HEK293 (cell line): ENCODE measurements at regions not wholly inside any gene's neighbourhood (a gene's known extent, or its start where the extent isn't known, plus 50 kb on each side); places are given as distances from the start of the nearest gene placed in this dataset.

Experiments
- KLF9 ChIP-seq: fragments of 450-650 bp; formaldehyde crosslinking; IDR thresholded peaks from 2 replicates; pipeline ENCODE4 v1.5.1; 2016; ENCODE audit warnings: missing biosample characterization, missing genetic modification characterization, low read depth
- SETDB1 ChIP-seq: IDR thresholded peaks from one replicate; pipeline ENCODE4 v1.6.1; 2017; ENCODE audit warnings: mild to moderate bottlenecking, low read length, moderate library complexity, mixed read lengths; ENCODE audit not compliant: insufficient read length
- SP2 ChIP-seq: fragments of 450-650 bp; formaldehyde crosslinking; IDR thresholded peaks from 2 replicates; pipeline ENCODE4 v1.5.1; 2016; ENCODE audit warnings: missing biosample characterization, missing genetic modification characterization
- ZFP69B ChIP-seq: fragments of 450-650 bp; formaldehyde crosslinking; IDR thresholded peaks from 2 replicates; pipeline ENCODE4 v1.5.1; 2016; ENCODE audit warnings: missing biosample characterization, missing genetic modification characterization
- ZNF132 ChIP-seq: fragments of 450-650 bp; formaldehyde crosslinking; IDR thresholded peaks from 2 replicates; pipeline ENCODE4 v1.5.1; 2017; ENCODE audit warnings: missing biosample characterization, missing genetic modification characterization, borderline replicate concordance
- ZNF184 ChIP-seq: fragments of 450-650 bp; IDR thresholded peaks from 2 replicates; pipeline ENCODE4 v1.5.1; 2018; ENCODE audit warnings: missing biosample characterization, mild to moderate bottlenecking, missing genetic modification characterization
- ZNF354C ChIP-seq: fragments of 450-650 bp; formaldehyde crosslinking; IDR thresholded peaks from 2 replicates; pipeline ENCODE4 v1.5.1; 2016; ENCODE audit warnings: missing biosample characterization, missing genetic modification characterization, low read depth, borderline replicate concordance
- ZNF473 ChIP-seq: fragments of 450-650 bp; formaldehyde crosslinking; IDR thresholded peaks from 2 replicates; pipeline ENCODE4 v1.5.1; 2017; ENCODE audit warnings: missing biosample characterization, missing genetic modification characterization
- ZNF48 ChIP-seq: fragments of 450-650 bp; formaldehyde crosslinking; IDR thresholded peaks from 2 replicates; pipeline ENCODE4 v1.5.1; 2016; ENCODE audit warnings: missing biosample characterization, missing genetic modification characterization
- ZNF544 ChIP-seq: fragments of 450-650 bp; formaldehyde crosslinking; IDR thresholded peaks from 2 replicates; pipeline ENCODE4 v1.5.0; 2017; ENCODE audit warnings: missing biosample characterization, missing genetic modification characterization
- ZNF791 ChIP-seq: fragments of 450-650 bp; formaldehyde crosslinking; IDR thresholded peaks from 2 replicates; pipeline ENCODE4 v1.5.1; 2016; ENCODE audit warnings: missing biosample characterization, missing genetic modification characterization
- ZNF830 ChIP-seq: fragments of 450-650 bp; IDR thresholded peaks from 2 replicates; pipeline ENCODE4 v1.5.0; 2018; ENCODE audit warnings: missing biosample characterization, missing genetic modification characterization, low read depth, mild to moderate bottlenecking, moderate library complexity
- TF ChIP-seq, protein P1 (sequence below): fragments of 450-650 bp; formaldehyde crosslinking; IDR thresholded peaks from 2 replicates; pipeline ENCODE4 v1.5.1; 2016; ENCODE audit warnings: missing biosample characterization, missing genetic modification characterization
- TF ChIP-seq, protein P2 (sequence below): fragments of 450-650 bp; formaldehyde crosslinking; conservative IDR thresholded peaks from 2 replicates; pipeline ENCODE4 v1.5.1; 2016; ENCODE audit warnings: low read depth, missing biosample characterization, missing genetic modification characterization

- TF ChIP-seq, protein P1, sequence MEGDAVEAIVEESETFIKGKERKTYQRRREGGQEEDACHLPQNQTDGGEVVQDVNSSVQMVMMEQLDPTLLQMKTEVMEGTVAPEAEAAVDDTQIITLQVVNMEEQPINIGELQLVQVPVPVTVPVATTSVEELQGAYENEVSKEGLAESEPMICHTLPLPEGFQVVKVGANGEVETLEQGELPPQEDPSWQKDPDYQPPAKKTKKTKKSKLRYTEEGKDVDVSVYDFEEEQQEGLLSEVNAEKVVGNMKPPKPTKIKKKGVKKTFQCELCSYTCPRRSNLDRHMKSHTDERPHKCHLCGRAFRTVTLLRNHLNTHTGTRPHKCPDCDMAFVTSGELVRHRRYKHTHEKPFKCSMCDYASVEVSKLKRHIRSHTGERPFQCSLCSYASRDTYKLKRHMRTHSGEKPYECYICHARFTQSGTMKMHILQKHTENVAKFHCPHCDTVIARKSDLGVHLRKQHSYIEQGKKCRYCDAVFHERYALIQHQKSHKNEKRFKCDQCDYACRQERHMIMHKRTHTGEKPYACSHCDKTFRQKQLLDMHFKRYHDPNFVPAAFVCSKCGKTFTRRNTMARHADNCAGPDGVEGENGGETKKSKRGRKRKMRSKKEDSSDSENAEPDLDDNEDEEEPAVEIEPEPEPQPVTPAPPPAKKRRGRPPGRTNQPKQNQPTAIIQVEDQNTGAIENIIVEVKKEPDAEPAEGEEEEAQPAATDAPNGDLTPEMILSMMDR (tag by site-specific recombination): no peak
- TF ChIP-seq ZNF544 (tag by site-specific recombination): no peak
- no peak for TF ChIP-seq ZNF473 (tag by site-specific recombination)
- TF ChIP-seq ZNF48: no peak
- TF ChIP-seq ZNF354C (tag by site-specific recombination): no peak
- no peak for TF ChIP-seq ZNF791
- no peak for TF ChIP-seq SETDB1
- no peak for TF ChIP-seq ZNF184 (tag by site-specific recombination)
- TF ChIP-seq ZNF132 (tag by site-specific recombination): no peak
- no peak for TF ChIP-seq ZNF830 (tag by site-specific recombination)
- TF ChIP-seq ZFP69B (tag by site-specific recombination): no peak
- no peak for TF ChIP-seq KLF9 (tag by site-specific recombination)
- TF ChIP-seq, protein P2, sequence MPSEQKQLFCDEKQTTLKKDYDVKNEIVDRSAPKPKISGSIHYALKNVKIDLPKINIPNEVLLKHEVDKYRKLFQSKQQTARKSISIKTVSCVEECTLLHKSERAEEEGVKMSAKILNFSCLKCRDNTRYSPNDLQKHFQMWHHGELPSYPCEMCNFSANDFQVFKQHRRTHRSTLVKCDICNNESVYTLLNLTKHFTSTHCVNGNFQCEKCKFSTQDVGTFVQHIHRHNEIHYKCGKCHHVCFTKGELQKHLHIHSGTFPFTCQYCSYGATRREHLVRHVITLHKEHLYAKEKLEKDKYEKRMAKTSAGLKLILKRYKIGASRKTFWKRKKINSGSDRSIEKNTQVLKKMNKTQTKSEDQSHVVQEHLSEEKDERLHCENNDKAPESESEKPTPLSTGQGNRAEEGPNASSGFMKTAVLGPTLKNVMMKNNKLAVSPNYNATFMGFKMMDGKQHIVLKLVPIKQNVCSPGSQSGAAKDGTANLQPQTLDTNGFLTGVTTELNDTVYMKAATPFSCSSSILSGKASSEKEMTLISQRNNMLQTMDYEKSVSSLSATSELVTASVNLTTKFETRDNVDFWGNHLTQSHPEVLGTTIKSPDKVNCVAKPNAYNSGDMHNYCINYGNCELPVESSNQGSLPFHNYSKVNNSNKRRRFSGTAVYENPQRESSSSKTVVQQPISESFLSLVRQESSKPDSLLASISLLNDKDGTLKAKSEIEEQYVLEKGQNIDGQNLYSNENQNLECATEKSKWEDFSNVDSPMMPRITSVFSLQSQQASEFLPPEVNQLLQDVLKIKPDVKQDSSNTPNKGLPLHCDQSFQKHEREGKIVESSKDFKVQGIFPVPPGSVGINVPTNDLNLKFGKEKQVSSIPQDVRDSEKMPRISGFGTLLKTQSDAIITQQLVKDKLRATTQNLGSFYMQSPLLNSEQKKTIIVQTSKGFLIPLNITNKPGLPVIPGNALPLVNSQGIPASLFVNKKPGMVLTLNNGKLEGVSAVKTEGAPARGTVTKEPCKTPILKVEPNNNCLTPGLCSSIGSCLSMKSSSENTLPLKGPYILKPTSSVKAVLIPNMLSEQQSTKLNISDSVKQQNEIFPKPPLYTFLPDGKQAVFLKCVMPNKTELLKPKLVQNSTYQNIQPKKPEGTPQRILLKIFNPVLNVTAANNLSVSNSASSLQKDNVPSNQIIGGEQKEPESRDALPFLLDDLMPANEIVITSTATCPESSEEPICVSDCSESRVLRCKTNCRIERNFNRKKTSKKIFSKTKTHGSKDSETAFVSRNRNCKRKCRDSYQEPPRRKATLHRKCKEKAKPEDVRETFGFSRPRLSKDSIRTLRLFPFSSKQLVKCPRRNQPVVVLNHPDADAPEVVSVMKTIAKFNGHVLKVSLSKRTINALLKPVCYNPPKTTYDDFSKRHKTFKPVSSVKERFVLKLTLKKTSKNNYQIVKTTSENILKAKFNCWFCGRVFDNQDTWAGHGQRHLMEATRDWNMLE: no peak
- TF ChIP-seq SP2: no peak
These were observed 200.8 kb downstream of the PLK2 start for GRCh38 chr5:58258984-58259684.
